GM12874 (cell line): ENCODE measurements at regions not wholly inside any gene's neighbourhood (a gene's known extent, or its start where the extent isn't known, plus 50 kb on each side); places are given as distances from the start of the nearest gene placed in this dataset.

ENCODE experiments used
- CTCF ChIP-seq: IDR thresholded peaks from 2 replicates; pipeline ENCODE4 v1.5.1; 2011; ENCODE audit warnings: low read depth, mild to moderate bottlenecking, control low read depth, low read length, moderate library complexity; ENCODE audit not compliant: insufficient read depth

- TF ChIP-seq CTCF = no peak
These were observed 228.1 kb upstream of the PPARGC1A start for GRCh38 chr4:24117975-24118374.

GRCh38 chr4:24116107-24116506 lies 226.3 kb upstream of the PPARGC1A start:
- TF ChIP-seq CTCF = no peak

- no peak for TF ChIP-seq CTCF
These were observed 225.2 kb upstream of the PPARGC1A start for GRCh38 chr4:24114919-24115500.

GRCh38 chr4:24114444-24114843 lies 224.6 kb upstream of the PPARGC1A start:
- TF ChIP-seq CTCF = no peak

GRCh38 chr4:24112466-24112865 lies 222.6 kb upstream of the PPARGC1A start:
- no peak for TF ChIP-seq CTCF

GRCh38 chr4:24108567-24108966 lies 218.7 kb upstream of the PPARGC1A start:
- TF ChIP-seq CTCF = no peak

GRCh38 chr4:24105327-24106038 lies 215.6 kb upstream of the PPARGC1A start:
- TF ChIP-seq CTCF = no peak
